GM23338 (cell line): ENCODE measurements at regions not wholly inside any gene's neighbourhood (a gene's known extent, or its start where the extent isn't known, plus 50 kb on each side); places are given as distances from the start of the nearest gene placed in this dataset.

Source experiments
- ATAC-seq: fragments of 200-7000 bp; cut with Tn5 transposase; 3 replicates; pipeline ENCODE4 v1.9.1; 2020
- DNase-seq: peaks from one replicate; pipeline ENCODE4 v3.0.0-alpha.2; 2015; ENCODE audit warnings: low spot score
- H2AFZ ChIP-seq: fragments of 200-600 bp; sonication (generic); 2 replicates; pipeline ENCODE4 v1.8.0; 2016; ENCODE audit warnings: antibody characterized with exemption, mild to moderate bottlenecking, moderate library complexity
- H3F3A ChIP-seq: fragments of 200-600 bp; sonication (generic); replicated peaks from 2 replicates; pipeline ENCODE4 v1.8.0; 2017; ENCODE audit warnings: antibody characterized with exemption, mixed run types, low read depth
- H3K27ac ChIP-seq: fragments of 200-600 bp; sonication (generic); 2 replicates; pipeline ENCODE4 v1.6.1; 2016; ENCODE audit warnings: low read depth
- H3K27me3 ChIP-seq: fragments of 200-600 bp; sonication (generic); 2 replicates; pipeline ENCODE4 v1.8.0; 2016; ENCODE audit warnings: mild to moderate bottlenecking, mixed run types, moderate library complexity; ENCODE audit not compliant: insufficient read depth
- H3K36me3 ChIP-seq: fragments of 200-600 bp; sonication (generic); 2 replicates; pipeline ENCODE4 v1.8.0; 2016; ENCODE audit warnings: mild to moderate bottlenecking; ENCODE audit not compliant: insufficient read depth
- H3K4me1 ChIP-seq: fragments of 200-600 bp; sonication (generic); 2 replicates; pipeline ENCODE4 v1.8.0; 2016; ENCODE audit warnings: mild to moderate bottlenecking, moderate library complexity; ENCODE audit not compliant: insufficient read depth
- H3K4me2 ChIP-seq: fragments of 200-600 bp; sonication (generic); 2 replicates; pipeline ENCODE4 v1.7.1; 2017; ENCODE audit warnings: mixed run types
- H3K4me3 ChIP-seq: fragments of 200-600 bp; sonication (generic); 2 replicates; pipeline ENCODE4 v1.6.1; 2016; ENCODE audit warnings: mixed run types
- H3K79me2 ChIP-seq: fragments of 200-600 bp; sonication (generic); replicated peaks from 2 replicates; pipeline ENCODE4 v1.8.0; 2017; ENCODE audit warnings: mild to moderate bottlenecking; ENCODE audit not compliant: insufficient read depth
- H3K9me2 ChIP-seq: fragments of 200-600 bp; sonication (generic); 2 replicates; pipeline ENCODE4 v1.8.0; 2017; ENCODE audit not compliant: insufficient read depth
- H4K20me1 ChIP-seq: fragments of 200-600 bp; sonication (generic); replicated peaks from 2 replicates; pipeline ENCODE4 v1.8.0; 2017; ENCODE audit warnings: mild to moderate bottlenecking; ENCODE audit not compliant: insufficient read depth
- H3K27ac Mint-ChIP-seq: 2 replicates; pipeline ENCODE4 v1.8.0; 2020; ENCODE audit warnings: inconsistent platforms, mild to moderate bottlenecking, moderate library complexity, mixed read lengths
- H3K27me3 Mint-ChIP-seq: 3 replicates; pipeline ENCODE4 v1.8.0; 2022; ENCODE audit warnings: low read depth, mild to moderate bottlenecking, moderate library complexity, mixed read lengths, inconsistent platforms; ENCODE audit not compliant: insufficient read depth, poor library complexity
- H3K36me3 Mint-ChIP-seq: 3 replicates; pipeline ENCODE4 v1.8.0; 2021; ENCODE audit warnings: low read depth, mild to moderate bottlenecking, inconsistent platforms, moderate library complexity, mixed read lengths
- H3K4me1 Mint-ChIP-seq: 3 replicates; pipeline ENCODE4 v1.8.0; 2020; ENCODE audit warnings: mild to moderate bottlenecking, inconsistent platforms, mixed read lengths
- H3K4me3 Mint-ChIP-seq: 3 replicates; pipeline ENCODE4 v1.8.0; 2021; ENCODE audit warnings: moderate library complexity, mild to moderate bottlenecking, inconsistent platforms, mixed read lengths
- H3K9me3 Mint-ChIP-seq: 3 replicates; pipeline ENCODE4 v1.8.0; 2020; ENCODE audit warnings: moderate library complexity, mild to moderate bottlenecking, inconsistent platforms, mixed read lengths
- CREB1 ChIP-seq: fragments of 250-450 bp; sonication (Bioruptor Pico); IDR thresholded peaks from 2 replicates; pipeline ENCODE4 v1.5.0; 2020; ENCODE audit warnings: low read depth, mild to moderate bottlenecking, moderate library complexity
- CTCF ChIP-seq, 2 experiments: fragments of 200-600 bp in 1 of 2; sonication (generic) in 1 of 2; conservative IDR thresholded peaks; 2 replicates each; pipeline versions ENCODE4 v1.5.1 to v1.6.1; 2016 to 2017; ENCODE audit warnings: antibody characterized with exemption in 2 of 2, low read depth in 2 of 2, mild to moderate bottlenecking in 2 of 2, moderate library complexity in 1 of 2
- ETS1 ChIP-seq: IDR thresholded peaks from 2 replicates; pipeline ENCODE4 v1.6.1; 2016; ENCODE audit warnings: antibody characterized with exemption
- EZH2 ChIP-seq: fragments of 200-600 bp; sonication (generic); IDR thresholded peaks from one replicate; pipeline ENCODE4 v1.8.0; 2017; ENCODE audit warnings: antibody characterized with exemption, mild to moderate bottlenecking, low read depth; ENCODE audit not compliant: unreplicated experiment
- EZH2phosphoT487 ChIP-seq: fragments of 200-600 bp; sonication (generic); IDR thresholded peaks from one replicate; pipeline ENCODE4 v1.8.1; 2018; ENCODE audit warnings: antibody characterized with exemption; ENCODE audit not compliant: unreplicated experiment
- JUNB ChIP-seq: IDR thresholded peaks from one replicate; pipeline ENCODE4 v1.6.1; 2016; ENCODE audit warnings: antibody characterized with exemption; ENCODE audit not compliant: unreplicated experiment
- NANOG ChIP-seq: IDR thresholded peaks from 2 replicates; pipeline ENCODE4 v1.6.1; 2016; ENCODE audit warnings: antibody characterized with exemption, borderline replicate concordance
- POLR2AphosphoS5 ChIP-seq: IDR thresholded peaks from 2 replicates; pipeline ENCODE4 v1.6.1; 2016; ENCODE audit warnings: antibody characterized with exemption, low read depth
- REST ChIP-seq: IDR thresholded peaks from one replicate; pipeline ENCODE4 v1.6.1; 2018; ENCODE audit warnings: antibody characterized with exemption; ENCODE audit not compliant: unreplicated experiment
- ZNF114 ChIP-seq: fragments of 250-450 bp; sonication (Bioruptor Pico); IDR thresholded peaks from 2 replicates; pipeline ENCODE4 v1.5.0; 2020; ENCODE audit warnings: mild to moderate bottlenecking, moderate library complexity
- ZNF331 ChIP-seq: fragments of 250-450 bp; sonication (Bioruptor Pico); IDR thresholded peaks from 2 replicates; pipeline ENCODE4 v1.5.0; 2020; ENCODE audit warnings: low read depth, mild to moderate bottlenecking, moderate library complexity
- ZNF462 ChIP-seq: fragments of 250-450 bp; sonication (Bioruptor Pico); IDR thresholded peaks from 2 replicates; pipeline ENCODE4 v1.5.0; 2020; ENCODE audit warnings: mild to moderate bottlenecking, moderate library complexity

DNA sequence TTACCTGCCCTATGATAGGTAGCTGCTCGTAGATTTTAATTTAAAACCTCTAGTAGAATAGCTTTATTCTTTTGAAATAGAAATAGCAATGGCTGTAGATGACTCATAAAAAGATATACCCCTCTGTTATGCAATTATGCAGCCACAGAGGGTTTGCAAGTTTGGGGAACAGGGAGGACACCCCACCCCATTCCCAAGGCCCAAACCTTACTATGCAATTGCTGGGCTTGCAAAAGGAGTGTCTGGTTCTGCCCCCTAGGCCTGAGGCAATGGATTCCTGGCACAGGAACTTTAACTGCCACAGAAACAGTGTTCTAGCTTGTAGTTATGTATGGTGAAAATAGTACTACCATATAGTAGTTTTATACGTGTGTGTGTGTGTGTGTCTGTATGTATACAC, 403.3 kb downstream of the ADAMTS20 start:
- DNase-seq (no peak), ATAC-seq (no peak)
- H3K4me3 Mint-ChIP-seq, result no peak overlapping the region
- H3K27me3 ChIP-seq, result no peaks in the 10 kb centered on the region
- H3K27ac Mint-ChIP-seq, result no peak overlapping the region
- TF ChIP-seq ZNF462 (CRISPR knock-in tag), result no peak
- TF ChIP-seq ZNF331, result no peak
- TF ChIP-seq ZNF114 (CRISPR knock-in tag), result no peak
- TF ChIP-seq JUNB, result no peak
- no peak for TF ChIP-seq CREB1 (CRISPR knock-in tag)
- TF ChIP-seq REST, result no peak
- TF ChIP-seq POLR2AphosphoS5, result no peak
- no peak for TF ChIP-seq EZH2
- no peak for TF ChIP-seq CTCF (conservative IDR thresholded peaks at IDR 0.05; ENCODE audit: low read depth in 2 of 2)
- no peak for TF ChIP-seq NANOG
- TF ChIP-seq ETS1, result no peak
- TF ChIP-seq EZH2phosphoT487, result no peak
- no peaks in the 10 kb centered on the region; the same call in 1 of the 2 replicates for H3K9me2 ChIP-seq
- no peak overlapping the region for H3K4me2 ChIP-seq
- H4K20me1 ChIP-seq, result no peaks in the 10 kb centered on the region
- no peaks in the 10 kb centered on the region for H3K79me2 ChIP-seq
- no peak overlapping the region for H3K27ac ChIP-seq
- H3K27me3 Mint-ChIP-seq, result no peaks in the 10 kb centered on the region
- no peak overlapping the region for H2AFZ ChIP-seq
- no peak overlapping the region for H3K4me3 ChIP-seq
- H3K4me1 ChIP-seq, result peaks cover under 1% of the 10 kb centered on the region; the same call in 1 of the 2 replicates
- no peaks in the 10 kb centered on the region for H3K4me1 Mint-ChIP-seq
- no peaks in the 10 kb centered on the region for H3K36me3 Mint-ChIP-seq
- H3K36me3 ChIP-seq, result no peaks in the 10 kb centered on the region
- H3F3A ChIP-seq, result no peaks in the 10 kb centered on the region
- H3K9me3 Mint-ChIP-seq, result no peaks in the 10 kb centered on the region
